ENCODE measurements at regions not wholly inside any gene's neighbourhood (a gene's known extent, or its start where the extent isn't known, plus 50 kb on each side); places are given as distances from the start of the nearest gene placed in this dataset.

DNA sequence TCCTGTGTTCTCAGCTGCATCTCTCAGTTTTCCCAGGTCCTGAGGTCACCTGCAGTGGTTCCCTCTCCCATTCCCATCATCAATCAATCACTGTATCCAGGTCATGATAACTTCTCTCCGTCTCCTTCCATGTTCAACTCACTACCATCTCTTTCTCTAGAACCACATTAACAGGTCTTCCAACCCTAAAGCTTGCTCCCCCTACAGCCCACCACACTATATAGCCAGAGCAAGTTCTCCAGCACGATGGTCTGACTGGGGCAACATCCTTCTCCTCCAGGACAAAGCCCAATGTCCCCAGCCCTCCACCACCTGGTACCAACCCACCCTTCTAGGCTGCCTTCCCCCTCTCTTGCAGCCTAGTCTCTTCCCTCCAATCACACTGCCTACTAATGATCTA, 241.6 kb downstream of the CDK5RAP2 start:
- H3K4me3 ChIP-seq (ENCODE audit: low read depth in 1 of 2, low read length in 2 of 2), result no peak overlapping the region
- H3K9me3 ChIP-seq (ENCODE audit: control insufficient read depth in 2 of 2, insufficient read depth in 1 of 2, low read depth in 1 of 2, low read length in 1 of 2), result no peaks in the 10 kb centered on the region
- WGBS, 2 donors, result 55 to 77% methylated on average over 2 of the region's 2 CpGs
- no peak overlapping the region for H3K27ac ChIP-seq (ENCODE audit: low read depth in 2 of 2, low read length in 1 of 2)
- H3K4me1 ChIP-seq (ENCODE audit: control insufficient read depth in 2 of 2, insufficient read depth in 2 of 2, low read length in 1 of 2), result no peaks in the 10 kb centered on the region
- no peaks in the 10 kb centered on the region for H3K27me3 ChIP-seq (ENCODE audit: control insufficient read depth in 1 of 2, insufficient read depth in 2 of 2, low read length in 2 of 2)
- H3K36me3 ChIP-seq (ENCODE audit: control insufficient read depth in 2 of 2, insufficient read depth in 2 of 2, low read length in 1 of 2), result no peaks in the 10 kb centered on the region

GRCh38 chr9:120337131-120337530, 242.8 kb downstream of the CDK5RAP2 start:
- H3K9me3 ChIP-seq (ENCODE audit: control insufficient read depth in 2 of 2, insufficient read depth in 1 of 2, low read depth in 1 of 2, low read length in 1 of 2), result no peaks in the 10 kb centered on the region
- H3K4me3 ChIP-seq (ENCODE audit: low read depth in 1 of 2, low read length in 2 of 2), result no peak overlapping the region
- H3K27ac ChIP-seq (ENCODE audit: low read depth in 2 of 2, low read length in 1 of 2), result no peak overlapping the region
- H3K27me3 ChIP-seq (ENCODE audit: control insufficient read depth in 1 of 2, insufficient read depth in 2 of 2, low read length in 2 of 2), result no peaks in the 10 kb centered on the region
- H3K36me3 ChIP-seq (ENCODE audit: control insufficient read depth in 2 of 2, insufficient read depth in 2 of 2, low read length in 1 of 2), result no peaks in the 10 kb centered on the region
- WGBS, 2 donors, result 75 to 80% methylated on average over 4 of the region's 4 CpGs
- H3K4me1 ChIP-seq (ENCODE audit: control insufficient read depth in 2 of 2, insufficient read depth in 2 of 2, low read length in 1 of 2), result no peaks in the 10 kb centered on the region

- Histone ChIP-seq H3K9me3 (ENCODE audit: control insufficient read depth in 2 of 2, insufficient read depth in 1 of 2, low read depth in 1 of 2, low read length in 1 of 2) (no peaks in the 10 kb centered on the region), H3K27ac (ENCODE audit: low read depth in 2 of 2, low read length in 1 of 2) (no peak overlapping the region), H3K27me3 (ENCODE audit: control insufficient read depth in 1 of 2, insufficient read depth in 2 of 2, low read length in 2 of 2) (no peaks in the 10 kb centered on the region), H3K4me3 (ENCODE audit: low read depth in 1 of 2, low read length in 2 of 2) (no peak overlapping the region), H3K36me3 (ENCODE audit: control insufficient read depth in 2 of 2, insufficient read depth in 2 of 2, low read length in 1 of 2) (no peaks in the 10 kb centered on the region), H3K4me1 (ENCODE audit: control insufficient read depth in 2 of 2, insufficient read depth in 2 of 2, low read length in 1 of 2) (no peaks in the 10 kb centered on the region)
- WGBS, 2 donors, result 81 to 82% methylated on average over 4 of the region's 4 CpGs
Measured at GRCh38 chr9:120336753-120337090, 243.2 kb downstream of the CDK5RAP2 start.

- no peaks in the 10 kb centered on the region for H3K36me3 ChIP-seq (ENCODE audit: control insufficient read depth in 2 of 2, insufficient read depth in 2 of 2, low read length in 1 of 2)
- H3K27me3 ChIP-seq (ENCODE audit: control insufficient read depth in 1 of 2, insufficient read depth in 2 of 2, low read length in 2 of 2), result no peaks in the 10 kb centered on the region
- H3K27ac ChIP-seq (ENCODE audit: low read depth in 2 of 2, low read length in 1 of 2), result no peak overlapping the region
- H3K4me3 ChIP-seq (ENCODE audit: low read depth in 1 of 2, low read length in 2 of 2), result no peak overlapping the region
- 57 to 64% methylated on average over 6 of the region's 6 CpGs for WGBS, 2 donors
- H3K4me1 ChIP-seq (ENCODE audit: control insufficient read depth in 2 of 2, insufficient read depth in 2 of 2, low read length in 1 of 2), result no peaks in the 10 kb centered on the region
- no peaks in the 10 kb centered on the region for H3K9me3 ChIP-seq (ENCODE audit: control insufficient read depth in 2 of 2, insufficient read depth in 1 of 2, low read depth in 1 of 2, low read length in 1 of 2)
Measured at GRCh38 chr9:120336021-120336752, 243.8 kb downstream of the CDK5RAP2 start.

DNA sequence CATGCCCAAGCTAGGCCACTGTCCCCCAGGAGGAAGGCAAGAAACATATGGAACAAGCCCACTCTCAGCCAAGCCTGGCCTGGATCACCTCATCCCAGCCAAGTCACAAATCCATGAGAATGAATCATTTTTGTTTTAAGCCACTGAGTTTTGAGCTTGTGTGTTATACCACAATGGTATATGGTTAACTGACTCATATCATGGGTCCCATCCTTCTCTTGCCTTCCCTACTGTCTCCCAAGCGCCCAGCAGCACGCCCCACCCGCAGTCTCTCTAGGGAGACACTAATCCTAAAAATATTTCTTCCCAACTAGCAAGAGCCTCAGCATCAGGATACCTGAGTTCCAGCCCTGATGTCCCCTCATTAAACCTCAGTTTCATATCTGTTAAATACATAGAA, 248.1 kb downstream of the CDK5RAP2 start:
- Histone ChIP-seq H3K4me3 (ENCODE audit: low read depth in 1 of 2, low read length in 2 of 2) (no peak overlapping the region), H3K27me3 (ENCODE audit: control insufficient read depth in 1 of 2, insufficient read depth in 2 of 2, low read length in 2 of 2) (no peaks in the 10 kb centered on the region), H3K36me3 (ENCODE audit: control insufficient read depth in 2 of 2, insufficient read depth in 2 of 2, low read length in 1 of 2) (no peaks in the 10 kb centered on the region), H3K27ac (ENCODE audit: low read depth in 2 of 2, low read length in 1 of 2) (no peak overlapping the region), H3K9me3 (ENCODE audit: control insufficient read depth in 2 of 2, insufficient read depth in 1 of 2, low read depth in 1 of 2, low read length in 1 of 2) (no peaks in the 10 kb centered on the region), H3K4me1 (ENCODE audit: control insufficient read depth in 2 of 2, insufficient read depth in 2 of 2, low read length in 1 of 2) (no peaks in the 10 kb centered on the region)
- 84 to 89% methylated on average over 3 of the region's 3 CpGs for WGBS, 2 donors

- 82 to 96% methylated on average over 2 of the region's 2 CpGs for WGBS, 2 donors
- Histone ChIP-seq H3K27me3 (ENCODE audit: control insufficient read depth in 1 of 2, insufficient read depth in 2 of 2, low read length in 2 of 2) (no peaks in the 10 kb centered on the region), H3K36me3 (ENCODE audit: control insufficient read depth in 2 of 2, insufficient read depth in 2 of 2, low read length in 1 of 2) (no peaks in the 10 kb centered on the region), H3K27ac (ENCODE audit: low read depth in 2 of 2, low read length in 1 of 2) (no peak overlapping the region), H3K4me3 (ENCODE audit: low read depth in 1 of 2, low read length in 2 of 2) (no peak overlapping the region), H3K4me1 (ENCODE audit: control insufficient read depth in 2 of 2, insufficient read depth in 2 of 2, low read length in 1 of 2) (no peaks in the 10 kb centered on the region), H3K9me3 (ENCODE audit: control insufficient read depth in 2 of 2, insufficient read depth in 1 of 2, low read depth in 1 of 2, low read length in 1 of 2) (no peaks in the 10 kb centered on the region)
Measured at GRCh38 chr9:120330031-120330430, 249.9 kb downstream of the CDK5RAP2 start.

DNA sequence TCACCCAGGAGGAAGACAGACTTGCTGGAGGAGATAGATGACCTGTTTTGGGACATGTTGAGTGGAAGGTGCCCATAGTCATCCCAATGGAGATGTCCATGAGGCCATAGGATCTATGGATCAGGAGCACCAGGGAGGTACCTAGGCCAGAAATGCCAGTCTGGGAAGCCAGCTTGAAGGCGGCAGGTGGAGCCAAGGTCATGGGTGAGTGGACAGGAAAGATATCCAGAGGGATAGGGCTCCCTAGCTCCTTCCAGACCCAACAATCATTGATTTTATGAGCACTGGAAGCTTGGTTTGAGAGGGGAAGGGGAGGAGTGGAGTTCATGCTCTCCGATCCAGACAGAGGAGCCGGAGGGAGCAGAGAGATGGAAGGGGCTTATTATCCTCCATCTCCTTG, 252.6 kb downstream of the CDK5RAP2 start:
- Histone ChIP-seq H3K36me3 (ENCODE audit: control insufficient read depth in 2 of 2, insufficient read depth in 2 of 2, low read length in 1 of 2) (no peaks in the 10 kb centered on the region), H3K4me3 (ENCODE audit: low read depth in 1 of 2, low read length in 2 of 2) (no peak overlapping the region), H3K27ac (ENCODE audit: low read depth in 2 of 2, low read length in 1 of 2) (no peak overlapping the region), H3K9me3 (ENCODE audit: control insufficient read depth in 2 of 2, insufficient read depth in 1 of 2, low read depth in 1 of 2, low read length in 1 of 2) (peaks cover 0 to 2% of the 10 kb centered on the region in 2 donors), H3K4me1 (ENCODE audit: control insufficient read depth in 2 of 2, insufficient read depth in 2 of 2, low read length in 1 of 2) (no peaks in the 10 kb centered on the region), H3K27me3 (ENCODE audit: control insufficient read depth in 1 of 2, insufficient read depth in 2 of 2, low read length in 2 of 2) (no peaks in the 10 kb centered on the region)
- 85 to 93% methylated on average over 3 of the region's 3 CpGs for WGBS, 2 donors

- Histone ChIP-seq H3K27me3 (ENCODE audit: control insufficient read depth in 1 of 2, insufficient read depth in 2 of 2, low read length in 2 of 2) (no peaks in the 10 kb centered on the region), H3K36me3 (ENCODE audit: control insufficient read depth in 2 of 2, insufficient read depth in 2 of 2, low read length in 1 of 2) (no peaks in the 10 kb centered on the region), H3K4me3 (ENCODE audit: low read depth in 1 of 2, low read length in 2 of 2) (no peak overlapping the region), H3K27ac (ENCODE audit: low read depth in 2 of 2, low read length in 1 of 2) (no peak overlapping the region), H3K9me3 (ENCODE audit: control insufficient read depth in 2 of 2, insufficient read depth in 1 of 2, low read depth in 1 of 2, low read length in 1 of 2) (peaks cover 0 to 2% of the 10 kb centered on the region in 2 donors), H3K4me1 (ENCODE audit: control insufficient read depth in 2 of 2, insufficient read depth in 2 of 2, low read length in 1 of 2) (no peaks in the 10 kb centered on the region)
- 54 to 68% methylated on average over 4 of the region's 4 CpGs for WGBS, 2 donors
Measured at GRCh38 chr9:120326049-120326693, 253.8 kb downstream of the CDK5RAP2 start.

DNA sequence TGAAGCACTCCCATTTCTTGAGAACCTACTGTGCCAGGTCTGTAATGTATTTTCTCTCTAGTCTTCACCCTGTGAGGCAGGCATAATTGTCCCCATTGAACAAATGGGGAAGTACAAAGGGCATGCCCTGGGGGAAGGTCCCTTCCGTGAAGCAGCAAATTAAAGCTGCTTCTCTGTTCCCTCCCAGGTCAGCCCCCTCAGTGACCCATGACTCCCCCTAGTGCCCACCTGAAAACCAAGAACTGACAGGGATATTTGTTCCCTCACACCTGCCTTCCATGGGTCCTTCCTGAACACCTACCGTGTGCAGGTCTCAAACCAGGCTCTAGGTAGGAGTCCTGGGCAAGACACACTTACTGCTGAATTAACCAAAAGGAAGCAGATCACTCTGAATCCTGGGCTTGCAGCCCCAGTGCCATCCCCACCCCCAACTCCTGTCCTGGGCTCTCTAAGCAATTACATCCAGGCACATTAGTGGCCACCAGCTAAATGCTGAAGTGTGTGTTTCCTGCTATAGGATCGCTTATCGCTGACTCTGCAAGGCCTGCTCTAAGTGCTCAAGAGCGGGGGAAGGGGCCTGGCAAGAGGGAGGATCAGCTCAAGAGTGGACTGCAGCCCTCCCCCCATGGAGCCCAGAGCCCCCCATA, 254.8 kb downstream of the CDK5RAP2 start:
- no peak overlapping the region for H3K27ac ChIP-seq (ENCODE audit: low read depth in 2 of 2, low read length in 1 of 2)
- H3K9me3 ChIP-seq (ENCODE audit: control insufficient read depth in 2 of 2, insufficient read depth in 1 of 2, low read depth in 1 of 2, low read length in 1 of 2), result peaks cover 0 to 2% of the 10 kb centered on the region in 2 donors
- H3K4me3 ChIP-seq (ENCODE audit: low read depth in 1 of 2, low read length in 2 of 2), result no peak overlapping the region
- H3K4me1 ChIP-seq (ENCODE audit: control insufficient read depth in 2 of 2, insufficient read depth in 2 of 2, low read length in 1 of 2), result no peaks in the 10 kb centered on the region
- H3K36me3 ChIP-seq (ENCODE audit: control insufficient read depth in 2 of 2, insufficient read depth in 2 of 2, low read length in 1 of 2), result no peaks in the 10 kb centered on the region
- H3K27me3 ChIP-seq (ENCODE audit: control insufficient read depth in 1 of 2, insufficient read depth in 2 of 2, low read length in 2 of 2), result no peaks in the 10 kb centered on the region
- WGBS, 2 donors, result 53 to 62% methylated on average over 5 of the region's 5 CpGs
